ENCODE measurements at regions not wholly inside any gene's neighbourhood (a gene's known extent, or its start where the extent isn't known, plus 50 kb on each side); places are given as distances from the start of the nearest gene placed in this dataset.

DNA sequence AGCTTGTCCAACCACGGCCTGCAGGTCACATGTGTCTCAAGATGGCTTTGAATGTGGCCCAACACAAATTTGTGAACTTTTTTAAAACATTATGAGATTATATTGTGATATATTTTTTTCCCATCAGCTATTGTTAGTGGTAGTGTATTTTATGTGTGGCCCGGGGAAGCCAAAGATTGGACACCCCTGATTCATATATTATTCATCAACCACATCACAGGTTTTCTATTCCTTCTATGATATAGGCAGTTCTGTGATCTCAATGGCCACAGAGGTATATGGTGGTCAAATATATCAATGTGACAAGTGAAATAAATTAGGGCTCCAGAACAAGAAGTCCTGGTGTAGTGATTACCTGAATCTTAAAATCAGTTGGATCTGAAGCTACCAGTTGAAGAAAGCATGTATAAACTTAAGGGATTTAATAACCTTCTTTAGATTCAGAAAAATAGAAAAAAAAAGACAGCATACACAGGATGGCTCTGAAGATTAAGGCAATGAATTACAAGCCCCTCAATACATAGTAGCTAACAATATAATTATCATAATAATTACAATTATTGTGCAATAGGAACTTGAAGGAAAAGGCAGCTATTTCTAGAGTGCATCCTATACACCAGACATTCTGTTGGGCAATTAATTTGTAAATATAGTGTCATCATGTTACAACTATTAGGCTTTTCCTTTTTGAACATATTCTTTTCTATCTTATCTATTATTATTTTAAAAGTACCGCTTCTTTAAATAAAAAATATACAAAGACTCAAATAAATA is 530.4 kb upstream of the PTPRD start:
- TF ChIP-seq, protein P1, sequence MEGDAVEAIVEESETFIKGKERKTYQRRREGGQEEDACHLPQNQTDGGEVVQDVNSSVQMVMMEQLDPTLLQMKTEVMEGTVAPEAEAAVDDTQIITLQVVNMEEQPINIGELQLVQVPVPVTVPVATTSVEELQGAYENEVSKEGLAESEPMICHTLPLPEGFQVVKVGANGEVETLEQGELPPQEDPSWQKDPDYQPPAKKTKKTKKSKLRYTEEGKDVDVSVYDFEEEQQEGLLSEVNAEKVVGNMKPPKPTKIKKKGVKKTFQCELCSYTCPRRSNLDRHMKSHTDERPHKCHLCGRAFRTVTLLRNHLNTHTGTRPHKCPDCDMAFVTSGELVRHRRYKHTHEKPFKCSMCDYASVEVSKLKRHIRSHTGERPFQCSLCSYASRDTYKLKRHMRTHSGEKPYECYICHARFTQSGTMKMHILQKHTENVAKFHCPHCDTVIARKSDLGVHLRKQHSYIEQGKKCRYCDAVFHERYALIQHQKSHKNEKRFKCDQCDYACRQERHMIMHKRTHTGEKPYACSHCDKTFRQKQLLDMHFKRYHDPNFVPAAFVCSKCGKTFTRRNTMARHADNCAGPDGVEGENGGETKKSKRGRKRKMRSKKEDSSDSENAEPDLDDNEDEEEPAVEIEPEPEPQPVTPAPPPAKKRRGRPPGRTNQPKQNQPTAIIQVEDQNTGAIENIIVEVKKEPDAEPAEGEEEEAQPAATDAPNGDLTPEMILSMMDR (IDR thresholded peaks at IDR 0.05), result no peak
- no peak for TF ChIP-seq ZFX (IDR thresholded peaks at IDR 0.05; ENCODE audit: borderline replicate concordance)

Measured in 22Rv1 (cell line).